Peyer's patch (tissue), 4 donors: ENCODE measurements at regions not wholly inside any gene's neighbourhood (a gene's known extent, or its start where the extent isn't known, plus 50 kb on each side); places are given as distances from the start of the nearest gene placed in this dataset.

ENCODE experiments used
- DNase-seq, 3 donors: peaks; one replicate each; pipeline ENCODE4 v3.0.0-alpha.2; 2017 to 2019
- H3K27ac ChIP-seq, 4 donors: fragments of 200-600 bp; sonication (generic); one replicate each; pipeline ENCODE4 v1.5.1; 2016 to 2019
- H3K27me3 ChIP-seq, 2 donors: fragments of 200-600 bp; sonication (generic); one replicate each; pipeline ENCODE4 v1.5.1; 2019
- H3K36me3 ChIP-seq, 3 donors: fragments of 200-600 bp; sonication (generic); one replicate each; pipeline ENCODE4 v1.5.1; 2016 to 2019
- H3K4me1 ChIP-seq, 4 donors: fragments of 200-600 bp; sonication (generic); one replicate each; pipeline ENCODE4 v1.5.1; 2016 to 2019
- H3K4me3 ChIP-seq, 4 donors: fragments of 200-600 bp; sonication (generic); 1 replicate in 3 of 4; 2 replicates in 1 of 4; pipeline ENCODE4 v1.5.1; 2016 to 2019; ENCODE audit warnings: mild to moderate bottlenecking in 1 of 4
- H3K9me3 ChIP-seq, 4 donors: fragments of 200-600 bp; sonication (generic); one replicate each; pipeline ENCODE4 v1.5.1; 2016 to 2019; ENCODE audit warnings: mild to moderate bottlenecking in 1 of 4
- POLR2A ChIP-seq, 2 donors: fragments of 450-650 bp; IDR thresholded peaks; one replicate each; pipeline ENCODE4 v1.5.1; 2017; ENCODE audit warnings: antibody characterized with exemption in 2 of 2, mild to moderate bottlenecking in 2 of 2, moderate library complexity in 2 of 2
- TF ChIP-seq, protein P1 (sequence below), 6 experiments: fragments of 450-650 bp in 4 of 6; fragments of 200-600 bp in 2 of 6; sonication (generic) in 1 of 6; IDR thresholded peaks; one replicate each; pipeline ENCODE4 v1.5.1; 2017 to 2019; ENCODE audit warnings: antibody characterized with exemption in 6 of 6, mild to moderate bottlenecking in 3 of 6, moderate library complexity in 1 of 6

DNA sequence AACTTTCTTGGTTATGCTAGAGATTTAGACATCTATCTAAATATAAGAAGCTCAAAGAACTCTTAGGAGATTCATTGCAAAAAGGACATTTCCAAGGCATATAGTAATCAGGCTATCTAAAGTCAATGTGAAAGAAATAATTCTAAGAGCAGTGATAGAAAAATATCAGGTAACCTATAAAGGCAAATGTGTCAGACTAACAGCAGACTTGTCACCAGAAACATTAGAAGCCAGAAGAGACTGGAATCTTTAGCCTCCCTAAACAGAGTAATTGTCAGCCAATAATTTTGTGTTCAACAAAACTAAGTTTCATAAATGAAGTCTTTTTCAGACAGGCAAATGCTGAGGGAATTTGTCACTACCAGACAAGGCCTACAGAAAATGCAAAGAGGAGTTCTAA lies 122.0 kb upstream of the SCAF11 start:
- peaks cover 0 to 8% (median 2%) of the 10 kb centered on the region in 4 donors for H3K4me1 ChIP-seq
- no peak overlapping the region for H3K27ac ChIP-seq
- H3K27me3 ChIP-seq: no peaks in the 10 kb centered on the region
- no peaks in the 10 kb centered on the region for H3K36me3 ChIP-seq
- TF ChIP-seq, protein P1, sequence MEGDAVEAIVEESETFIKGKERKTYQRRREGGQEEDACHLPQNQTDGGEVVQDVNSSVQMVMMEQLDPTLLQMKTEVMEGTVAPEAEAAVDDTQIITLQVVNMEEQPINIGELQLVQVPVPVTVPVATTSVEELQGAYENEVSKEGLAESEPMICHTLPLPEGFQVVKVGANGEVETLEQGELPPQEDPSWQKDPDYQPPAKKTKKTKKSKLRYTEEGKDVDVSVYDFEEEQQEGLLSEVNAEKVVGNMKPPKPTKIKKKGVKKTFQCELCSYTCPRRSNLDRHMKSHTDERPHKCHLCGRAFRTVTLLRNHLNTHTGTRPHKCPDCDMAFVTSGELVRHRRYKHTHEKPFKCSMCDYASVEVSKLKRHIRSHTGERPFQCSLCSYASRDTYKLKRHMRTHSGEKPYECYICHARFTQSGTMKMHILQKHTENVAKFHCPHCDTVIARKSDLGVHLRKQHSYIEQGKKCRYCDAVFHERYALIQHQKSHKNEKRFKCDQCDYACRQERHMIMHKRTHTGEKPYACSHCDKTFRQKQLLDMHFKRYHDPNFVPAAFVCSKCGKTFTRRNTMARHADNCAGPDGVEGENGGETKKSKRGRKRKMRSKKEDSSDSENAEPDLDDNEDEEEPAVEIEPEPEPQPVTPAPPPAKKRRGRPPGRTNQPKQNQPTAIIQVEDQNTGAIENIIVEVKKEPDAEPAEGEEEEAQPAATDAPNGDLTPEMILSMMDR (IDR thresholded peaks at IDR 0.05): no peak
- TF ChIP-seq POLR2A (IDR thresholded peaks at IDR 0.05): no peak
- no peaks in the 10 kb centered on the region for H3K9me3 ChIP-seq
- DNase-seq: no peak
- no peak overlapping the region for H3K4me3 ChIP-seq

DNA sequence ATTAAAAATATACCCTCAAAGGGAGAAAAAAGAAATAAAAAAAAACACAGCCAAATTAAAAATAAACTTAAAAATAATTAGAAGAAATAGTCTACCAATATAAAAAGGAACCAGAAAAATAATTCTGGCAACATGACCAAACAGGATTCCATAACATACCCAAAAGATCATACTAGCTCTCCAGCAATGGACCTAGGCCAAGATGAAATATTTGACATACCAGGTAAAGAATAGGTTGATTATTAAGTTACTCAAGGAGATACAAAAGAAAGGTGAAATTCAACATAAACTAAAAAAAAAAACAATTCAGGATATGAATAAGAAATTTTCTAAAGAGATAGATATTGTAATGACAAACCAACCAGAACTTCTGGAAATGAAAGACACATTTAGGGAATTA lies 121.3 kb upstream of the SCAF11 start:
- Histone ChIP-seq H3K27me3 (no peaks in the 10 kb centered on the region), H3K36me3 (no peaks in the 10 kb centered on the region), H3K4me3 (no peak overlapping the region), H3K9me3 (no peaks in the 10 kb centered on the region), H3K4me1 (peaks cover 0 to 8% (median 2%) of the 10 kb centered on the region in 4 donors), H3K27ac (no peak overlapping the region)
- DNase-seq: no peak
- TF ChIP-seq, protein P1 (IDR thresholded peaks at IDR 0.05): no peak
- TF ChIP-seq POLR2A (IDR thresholded peaks at IDR 0.05): no peak

DNA sequence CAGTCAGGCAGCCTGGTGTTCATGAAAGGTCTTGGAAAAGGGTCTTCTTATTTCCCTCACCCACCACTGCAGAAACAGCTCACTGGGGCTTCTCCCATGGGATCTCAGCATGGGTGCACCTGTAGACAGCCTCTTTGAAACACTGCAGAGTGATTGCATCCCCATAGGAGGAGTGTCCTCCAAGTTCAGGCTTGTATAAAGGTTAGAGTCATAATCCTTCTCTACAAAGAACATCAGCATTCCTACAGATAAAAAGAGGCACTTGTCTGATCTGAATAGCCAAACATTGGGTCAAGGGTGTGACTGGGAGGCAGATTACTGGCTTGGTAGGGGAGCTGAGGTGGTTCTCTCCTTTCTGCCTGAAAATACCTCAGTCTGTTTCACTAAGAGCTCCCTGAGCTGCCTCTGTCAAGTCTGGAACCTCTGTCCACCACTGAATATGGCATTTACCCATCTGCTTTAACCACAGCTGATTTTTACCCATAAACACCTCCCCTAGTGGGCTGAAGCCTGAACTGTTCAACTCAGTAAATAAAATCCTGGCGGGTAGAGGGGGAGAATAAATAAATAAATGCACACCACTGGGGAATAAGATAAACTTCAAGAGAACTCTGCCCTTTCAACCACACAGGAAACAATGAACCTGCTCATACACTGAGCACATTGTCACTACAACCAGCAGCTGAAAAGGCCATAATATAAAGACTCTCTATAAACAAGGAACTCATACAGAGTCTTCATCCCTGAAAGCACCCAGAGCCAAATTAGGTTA lies 120.7 kb upstream of the SCAF11 start:
- Histone ChIP-seq H3K36me3 (no peaks in the 10 kb centered on the region), H3K27me3 (no peaks in the 10 kb centered on the region), H3K4me3 (no peak overlapping the region), H3K9me3 (no peaks in the 10 kb centered on the region), H3K27ac (no peak overlapping the region), H3K4me1 (peaks cover 0 to 8% (median 2%) of the 10 kb centered on the region in 4 donors)
- TF ChIP-seq, protein P1 (IDR thresholded peaks at IDR 0.05): peak in 1 of 6 experiments; percentile 14
- no peak for TF ChIP-seq POLR2A (IDR thresholded peaks at IDR 0.05)
- DNase-seq: no peak

DNA sequence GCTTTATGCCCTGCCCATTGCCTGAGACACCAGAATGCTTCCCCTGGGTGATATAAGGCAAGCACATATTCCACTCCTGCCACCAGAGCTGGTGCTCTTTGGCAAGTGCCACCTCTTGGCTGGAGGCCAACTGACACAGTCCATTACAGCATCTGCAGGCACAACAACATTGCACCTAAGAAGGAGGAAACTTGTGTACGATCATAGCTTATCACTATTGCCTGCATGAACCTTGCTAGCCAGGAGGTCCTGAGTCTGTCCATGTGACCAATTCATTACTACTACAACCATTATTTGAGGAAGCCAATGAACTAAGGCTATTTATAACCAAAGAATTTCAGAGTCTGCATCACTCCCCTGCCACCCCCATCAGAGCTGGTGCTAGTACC lies 119.8 kb upstream of the SCAF11 start:
- no peak overlapping the region for H3K4me3 ChIP-seq
- H3K27me3 ChIP-seq: no peaks in the 10 kb centered on the region
- no peaks in the 10 kb centered on the region for H3K9me3 ChIP-seq
- DNase-seq: peak in 1 of 3 donors; percentile 57
- peak overlapping the region in 1 of 4 donors; percentile 47 for H3K27ac ChIP-seq
- no peaks in the 10 kb centered on the region for H3K36me3 ChIP-seq
- peaks cover 0 to 8% (median 2%) of the 10 kb centered on the region in 4 donors for H3K4me1 ChIP-seq
- TF ChIP-seq POLR2A (IDR thresholded peaks at IDR 0.05): no peak
- TF ChIP-seq, protein P1 (IDR thresholded peaks at IDR 0.05): no peak

DNA sequence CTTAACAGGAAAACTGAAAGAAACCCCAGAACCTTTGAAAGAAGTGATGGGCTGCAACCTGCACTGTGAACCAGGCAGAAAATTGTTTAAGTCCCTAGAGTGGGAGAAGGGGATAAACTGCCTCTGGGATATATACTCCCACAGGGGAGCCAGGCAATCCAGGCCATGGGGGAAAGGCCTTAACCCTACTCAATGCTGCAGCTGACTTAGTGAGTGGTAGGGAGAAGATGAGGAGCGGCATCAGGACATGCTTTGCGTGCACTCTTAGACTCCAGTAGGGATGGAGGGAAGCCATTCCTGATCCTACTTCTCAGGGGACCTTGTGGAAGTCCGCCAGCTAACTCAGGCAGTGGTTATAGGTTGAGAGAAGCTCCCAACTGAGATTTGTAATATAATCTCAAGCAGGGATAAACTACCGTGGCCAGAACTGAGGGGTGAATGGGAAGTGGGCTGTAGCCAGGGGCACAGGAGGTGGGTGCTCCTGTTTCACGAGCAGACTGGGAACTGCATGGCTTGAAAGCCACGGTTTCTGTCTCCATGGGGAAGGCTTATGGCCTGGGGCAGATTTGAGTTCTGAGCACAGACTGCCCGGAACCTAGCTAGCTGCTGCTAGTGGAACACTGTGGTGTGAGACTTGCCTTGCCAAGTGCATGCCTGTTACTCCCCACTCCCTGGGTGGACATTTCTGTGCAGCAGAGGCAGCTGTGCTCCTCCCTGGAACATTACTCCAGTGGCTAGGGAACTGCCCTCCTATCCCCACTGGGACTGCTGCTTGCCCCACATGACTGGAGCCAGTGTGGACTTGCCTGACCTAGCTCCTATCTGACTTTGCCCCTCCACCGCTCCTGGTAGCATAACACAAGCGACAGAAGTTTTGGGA lies 119.2 kb upstream of the SCAF11 start:
- TF ChIP-seq POLR2A (IDR thresholded peaks at IDR 0.05): no peak
- TF ChIP-seq, protein P1 (IDR thresholded peaks at IDR 0.05): no peak
- Histone ChIP-seq H3K9me3 (no peaks in the 10 kb centered on the region), H3K4me1 (peaks cover 0 to 8% (median 2%) of the 10 kb centered on the region in 4 donors), H3K36me3 (no peaks in the 10 kb centered on the region), H3K27ac (peak overlapping the region in 1 of 4 donors; percentile 47), H3K4me3 (no peak overlapping the region), H3K27me3 (no peaks in the 10 kb centered on the region)
- no peak for DNase-seq
